ENCODE measurements at regions not wholly inside any gene's neighbourhood (a gene's known extent, or its start where the extent isn't known, plus 50 kb on each side); places are given as distances from the start of the nearest gene placed in this dataset.
"Not testable (repeated sequence)": the region's sequence is repeated elsewhere in the genome, so short reads cannot be mapped to it uniquely, and the experiment has no call there.

- DNase-seq (ENCODE audit: low read depth in 2 of 2), result no peak
These were observed 89.5 kb downstream of the RFLNA start for GRCh38 chr12:124384299-124384894.

DNA sequence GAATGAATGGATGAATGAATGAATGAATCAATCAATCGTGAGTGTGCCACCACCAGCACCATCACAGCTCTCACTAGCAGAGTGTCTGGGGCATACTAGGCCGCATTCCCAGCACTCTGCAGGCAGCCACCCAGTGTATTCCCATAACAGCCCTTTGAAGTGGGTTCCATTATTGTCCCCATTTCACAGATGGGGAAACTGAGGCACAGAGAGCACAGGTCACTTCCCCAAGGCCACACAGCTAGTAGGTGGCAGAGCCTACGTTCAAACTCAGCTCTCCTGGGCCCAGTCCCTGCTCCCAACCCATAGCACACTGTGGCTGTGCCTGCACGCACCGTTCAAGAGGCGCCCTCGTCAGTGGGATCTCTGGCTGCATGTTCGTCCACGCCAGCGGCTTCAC, 88.1 kb downstream of the RFLNA start:
- no peak for DNase-seq (ENCODE audit: low read depth in 2 of 2)

DNA sequence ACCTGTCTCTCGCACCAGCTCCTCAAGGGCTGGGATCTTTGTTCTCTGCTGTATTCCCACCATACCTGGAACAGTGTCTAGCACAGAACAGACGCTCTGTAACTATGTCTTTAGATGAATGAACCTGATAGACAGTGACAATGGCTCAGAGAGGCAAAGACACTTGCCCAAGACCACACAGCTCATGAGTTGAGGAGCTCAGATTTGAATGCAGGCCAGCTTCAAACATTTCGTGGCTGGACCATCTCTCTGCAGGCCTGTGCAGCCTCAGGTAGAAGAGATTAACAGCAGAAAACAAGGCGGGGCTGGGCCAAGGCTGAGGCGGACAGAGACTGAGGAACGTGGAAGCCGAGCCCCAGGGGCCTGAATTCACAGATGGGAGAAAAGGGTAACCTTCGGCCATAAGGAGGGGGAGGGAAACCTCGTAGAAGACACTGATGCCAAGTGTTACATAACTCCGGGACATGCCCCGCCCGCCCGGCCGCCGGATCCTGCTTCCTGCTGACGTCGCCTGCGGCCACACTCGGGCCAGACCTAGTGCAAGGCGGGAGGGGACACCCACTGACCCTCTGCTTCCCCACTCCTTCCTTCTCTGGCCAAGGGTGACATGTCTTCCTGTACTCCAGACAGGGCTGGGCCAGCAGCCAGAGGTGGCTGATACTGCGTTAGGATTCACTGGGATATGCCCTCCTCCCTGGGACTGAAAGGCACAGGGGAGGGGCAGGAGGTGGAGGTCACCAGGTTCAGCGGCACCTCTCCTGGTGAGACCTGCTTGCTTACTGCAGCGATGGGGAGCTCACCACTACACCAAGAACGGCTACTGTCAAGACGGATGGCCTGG, 86.8 kb downstream of the RFLNA start:
- no peak for DNase-seq (ENCODE audit: low read depth in 2 of 2)

- no peak for DNase-seq (ENCODE audit: low read depth in 2 of 2)
These were observed 86.0 kb downstream of the RFLNA start for GRCh38 chr12:124380796-124381455.

DNA sequence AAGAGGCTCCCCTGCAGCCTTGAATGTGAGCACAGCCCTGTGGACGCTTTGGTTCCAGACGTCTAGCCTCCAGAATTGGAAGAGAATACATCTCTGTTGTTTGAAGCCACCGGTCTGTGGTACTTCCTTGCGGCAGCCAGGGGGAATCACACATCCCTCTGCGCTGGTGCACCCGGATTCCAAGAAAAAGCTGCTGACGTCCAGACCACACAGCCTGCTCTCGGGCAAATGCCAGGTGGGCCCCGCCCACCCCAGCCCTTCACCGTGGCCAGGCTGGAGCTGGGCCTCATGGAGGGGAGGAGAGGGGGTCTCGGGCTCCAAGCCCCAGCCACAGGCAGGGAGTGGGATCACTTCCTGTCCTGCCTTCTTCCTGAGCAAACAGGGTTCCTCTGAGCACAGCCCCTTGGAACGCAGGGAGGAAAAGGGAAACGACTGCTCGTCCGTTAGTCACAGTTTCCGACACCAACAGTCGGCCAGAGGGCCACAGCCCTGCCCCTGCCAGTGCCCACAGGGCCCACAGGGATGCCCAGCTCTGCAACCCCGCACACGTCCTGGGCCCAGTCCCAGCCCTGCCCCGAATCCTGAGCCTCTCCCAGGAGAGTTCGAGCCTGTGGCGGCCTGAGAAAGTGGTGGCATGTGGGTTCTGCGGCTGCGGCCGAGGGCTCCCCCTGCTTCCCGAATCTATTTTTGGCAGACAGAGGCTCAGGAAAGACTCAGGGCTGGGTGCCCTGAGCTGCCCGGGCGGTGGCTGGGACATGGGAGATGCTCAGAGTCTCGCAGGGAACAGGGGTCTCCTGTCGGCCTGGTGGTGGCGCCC, 85.3 kb downstream of the RFLNA start:
- no peak for DNase-seq (ENCODE audit: low read depth in 2 of 2)

GRCh38 chr12:124379379-124379937, 84.6 kb downstream of the RFLNA start:
- no peak for DNase-seq (ENCODE audit: low read depth in 2 of 2)

DNA sequence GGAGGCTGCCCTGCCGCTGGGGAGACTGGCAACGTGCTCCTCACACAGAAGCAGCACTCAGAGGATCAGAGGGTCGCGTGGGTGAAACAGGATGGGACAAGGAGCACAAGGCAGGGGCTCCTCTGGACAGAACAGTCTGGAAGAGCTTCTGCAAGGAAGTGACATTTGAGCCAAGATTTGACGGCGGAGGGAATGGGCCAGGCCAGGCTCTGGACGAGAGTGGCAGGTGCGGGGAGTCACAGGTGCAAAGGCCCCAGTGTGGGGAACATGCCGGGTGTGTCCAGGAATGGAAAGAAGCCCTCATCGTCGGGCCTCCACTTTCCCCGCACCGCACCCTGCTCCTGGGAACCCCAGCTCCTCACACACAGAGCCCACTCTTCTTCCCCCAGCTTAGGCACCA, 84.0 kb downstream of the RFLNA start:
- no peak for DNase-seq (ENCODE audit: low read depth in 2 of 2)

DNA sequence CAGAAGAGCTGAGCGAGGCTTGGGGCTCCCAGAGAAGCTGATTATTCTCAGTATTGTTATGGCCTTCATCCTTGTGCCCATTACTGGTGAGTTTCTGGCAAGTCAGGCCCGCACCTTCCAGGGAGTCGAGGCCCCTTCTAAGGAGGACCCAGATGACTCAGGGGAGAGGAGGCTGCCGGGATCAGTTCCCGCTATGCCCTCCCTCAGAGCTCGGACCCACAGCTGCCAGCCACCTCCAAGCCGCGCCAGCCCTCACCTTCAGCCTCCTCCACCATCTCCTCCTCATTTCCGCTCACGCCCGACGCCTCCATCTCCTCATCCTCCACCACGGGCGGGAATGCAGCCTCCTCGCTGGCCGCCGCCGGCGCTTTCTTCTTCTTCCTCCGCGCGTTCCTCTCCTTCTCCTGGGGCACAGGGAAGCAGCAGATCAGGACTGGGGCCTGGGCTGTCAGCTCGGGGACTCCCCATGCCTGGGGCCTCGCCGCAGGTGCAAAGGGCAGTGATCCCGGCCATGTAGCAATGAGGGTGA, 83.2 kb downstream of the RFLNA start:
- no peak for DNase-seq (ENCODE audit: low read depth in 2 of 2)

- no peak for DNase-seq (ENCODE audit: low read depth in 2 of 2)
These were observed 81.5 kb downstream of the RFLNA start for GRCh38 chr12:124376435-124376834.

DNA sequence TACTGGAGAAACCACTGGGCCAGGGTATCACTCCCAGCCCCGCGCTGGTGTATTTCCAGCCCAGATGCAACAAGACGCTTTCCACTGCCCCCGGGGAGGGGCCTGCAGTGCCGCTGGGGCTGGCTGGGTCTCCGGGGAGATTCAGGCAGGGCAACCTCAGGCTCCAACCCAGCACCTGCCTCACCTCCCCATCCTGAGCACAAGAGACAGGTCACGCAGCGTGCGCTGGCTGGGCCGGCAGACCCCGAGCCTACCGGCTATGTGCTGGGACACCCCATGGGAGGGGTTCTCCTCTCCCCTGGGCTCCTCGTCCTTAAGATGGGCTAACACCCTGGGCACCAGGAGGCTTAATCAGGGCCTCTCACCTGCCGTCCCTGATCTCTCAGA, 80.9 kb downstream of the RFLNA start:
- DNase-seq (ENCODE audit: low read depth in 2 of 2), result no peak

DNA sequence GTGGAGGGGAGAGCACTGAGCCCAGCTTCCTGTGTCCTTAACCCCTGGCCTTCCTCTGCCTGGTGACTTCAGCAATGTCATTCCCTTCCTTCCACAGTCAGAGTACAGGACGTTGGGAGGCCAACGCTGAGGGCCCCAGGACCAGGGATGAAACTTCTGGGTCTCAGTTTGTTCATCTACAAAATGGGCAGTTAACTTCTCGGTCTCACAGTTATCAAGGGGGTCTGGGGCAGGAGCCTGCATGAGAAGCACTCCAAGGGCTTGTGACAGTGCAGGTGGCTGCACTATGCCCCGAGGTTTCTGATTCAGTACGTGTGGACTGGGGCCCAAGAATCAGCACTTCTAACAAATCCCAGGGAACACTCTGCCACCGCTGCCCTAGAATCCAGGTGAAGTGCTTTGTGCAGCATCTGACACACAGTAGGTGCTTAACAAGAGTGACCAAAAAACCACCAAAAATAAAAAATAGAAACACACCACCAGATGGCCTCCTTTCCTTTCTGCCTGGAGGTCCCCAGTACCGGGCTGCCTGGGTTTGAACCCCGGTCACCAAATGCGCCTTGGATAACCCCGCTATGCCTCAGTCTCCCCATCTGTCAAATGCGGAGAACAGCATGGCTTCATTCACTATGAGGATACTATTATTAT, 80.4 kb downstream of the RFLNA start:
- DNase-seq (ENCODE audit: low read depth in 2 of 2), result no peak

DNA sequence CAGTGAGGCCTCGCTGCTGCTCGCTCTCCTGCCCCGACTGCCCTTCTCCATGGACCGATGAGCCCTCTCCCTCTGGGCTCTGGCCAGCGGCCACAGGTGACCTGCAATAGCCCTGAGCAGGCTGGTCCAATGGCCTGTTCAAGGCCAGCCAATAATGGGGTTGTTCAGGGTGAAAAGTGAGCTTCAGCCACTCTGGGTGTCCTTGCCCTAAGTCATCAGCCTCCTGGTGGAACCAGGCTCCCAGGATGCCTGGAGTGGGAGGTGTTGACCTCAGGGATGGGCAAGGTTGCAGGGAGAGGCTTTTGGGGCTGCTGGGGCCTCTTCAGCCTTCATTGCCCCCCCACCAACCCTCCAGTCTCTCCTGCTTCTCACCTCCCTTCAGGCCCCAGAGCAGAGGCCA, 79.7 kb downstream of the RFLNA start:
- no peak for DNase-seq (ENCODE audit: low read depth in 2 of 2)

DNA sequence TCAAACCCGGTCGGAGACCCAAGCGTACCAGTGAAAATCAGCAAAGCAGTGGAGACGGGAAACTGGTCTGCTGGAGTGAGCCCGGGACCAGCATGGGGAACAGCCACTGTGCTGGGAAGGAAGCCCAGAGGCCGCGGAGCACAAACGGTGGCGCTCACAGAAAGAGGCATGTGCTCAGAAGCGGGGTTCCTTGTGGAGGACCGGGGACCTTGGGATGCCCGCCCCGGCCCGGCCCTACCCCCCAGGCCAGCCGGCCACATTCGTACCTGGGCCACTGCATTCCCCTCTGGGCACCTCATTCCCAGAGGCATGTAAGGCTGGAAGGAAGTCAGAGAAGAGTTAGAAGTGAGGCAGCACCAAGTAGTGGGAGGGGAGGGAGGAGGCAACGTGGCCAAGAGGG, 79.3 kb downstream of the RFLNA start:
- no peak for DNase-seq (ENCODE audit: low read depth in 2 of 2)

DNA sequence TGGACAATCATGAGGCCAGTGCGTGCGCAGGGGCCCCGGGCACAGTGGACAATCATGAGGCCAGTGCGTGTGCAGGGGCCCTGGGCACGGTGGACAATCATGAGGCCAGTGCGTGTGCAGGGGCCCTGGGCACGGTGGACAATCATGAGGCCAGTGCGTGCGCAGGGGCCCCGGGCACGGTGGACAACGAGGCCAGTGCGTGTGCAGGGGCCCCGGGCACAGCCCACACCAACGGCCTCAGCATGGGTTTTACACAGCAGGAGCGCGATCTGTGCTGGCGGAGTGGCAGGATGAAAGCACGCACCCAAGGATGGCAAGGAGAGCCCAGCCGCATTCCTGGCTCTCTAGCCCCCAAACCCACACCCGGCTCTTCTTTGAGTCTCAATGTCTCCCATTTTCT, 78.8 kb downstream of the RFLNA start:
- DNase-seq (ENCODE audit: low read depth in 2 of 2), result not testable (repeated sequence)

GRCh38 chr12:124372831-124373230, 77.9 kb downstream of the RFLNA start:
- no peak for DNase-seq (ENCODE audit: low read depth in 2 of 2)

DNA sequence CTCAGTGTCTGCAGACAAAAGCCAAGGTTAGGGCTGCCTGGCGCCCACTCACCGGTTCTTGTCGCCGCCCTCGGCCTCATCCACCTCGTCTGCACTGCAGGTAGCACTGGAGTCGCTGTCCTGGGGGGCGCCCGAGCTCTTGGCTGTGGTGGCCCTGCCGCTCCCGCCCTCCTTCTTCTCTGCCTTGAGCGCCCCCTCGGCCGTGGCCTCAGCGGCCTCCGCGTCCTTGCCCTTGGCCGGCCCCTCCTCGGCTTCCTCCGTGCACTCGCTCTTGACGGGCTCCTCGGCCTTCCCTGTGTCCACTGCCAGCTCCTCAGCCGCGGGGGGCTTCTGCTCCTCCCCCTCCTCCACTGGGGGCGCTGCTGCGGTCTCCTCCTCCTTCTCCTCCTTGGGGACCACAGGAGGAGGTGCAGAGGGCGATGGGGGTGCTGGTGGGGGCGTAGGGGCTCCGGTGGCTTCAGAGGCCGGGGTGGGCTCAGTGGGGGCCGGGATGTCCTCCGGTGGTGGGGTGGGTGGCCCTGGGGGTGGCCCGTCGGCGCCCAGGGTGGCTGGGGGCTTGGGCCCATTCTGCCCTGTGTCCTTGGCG, 77.2 kb downstream of the RFLNA start:
- no peak for DNase-seq (ENCODE audit: low read depth in 2 of 2)

DNA sequence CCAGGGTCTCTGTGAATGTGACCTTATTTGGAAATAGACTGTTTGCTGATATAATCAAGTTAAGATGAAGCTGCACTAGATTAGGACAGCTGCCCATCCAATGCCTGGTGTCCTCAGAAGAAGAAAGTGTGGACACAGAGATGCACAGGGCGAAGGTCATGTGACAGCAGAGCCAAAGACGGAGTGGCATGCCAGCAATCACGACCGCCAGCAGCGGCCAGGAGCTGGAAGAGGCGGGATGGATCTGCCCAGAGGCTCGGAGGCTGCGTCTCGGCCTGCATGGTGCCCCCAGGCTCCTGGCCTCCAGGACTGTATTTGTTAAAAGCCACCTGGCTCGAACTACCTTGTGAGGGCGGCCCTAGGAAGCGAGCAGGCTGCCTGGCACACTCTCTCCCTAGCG, 76.5 kb downstream of the RFLNA start:
- DNase-seq (ENCODE audit: low read depth in 2 of 2), result no peak

DNA sequence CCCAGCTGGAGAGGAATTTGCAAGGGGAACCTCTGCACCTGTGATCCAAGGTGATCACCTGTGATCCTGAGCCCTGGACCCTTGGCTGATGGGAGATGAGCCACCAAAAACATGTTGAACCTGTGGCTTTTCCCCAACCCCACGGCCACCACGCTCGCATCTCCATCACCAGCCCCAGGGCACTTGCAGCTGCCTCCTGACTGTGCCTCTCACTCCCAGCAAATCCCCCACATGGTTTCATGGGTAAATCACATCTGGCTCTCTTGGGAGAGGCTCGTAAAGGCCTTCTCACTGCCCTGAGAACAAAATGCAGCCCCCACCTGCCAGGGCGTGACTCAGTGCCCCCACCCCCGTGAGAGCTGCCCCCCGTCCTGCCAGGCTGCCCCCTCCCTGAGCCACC, 76.0 kb downstream of the RFLNA start:
- no peak for DNase-seq (ENCODE audit: low read depth in 2 of 2)

- DNase-seq (ENCODE audit: low read depth in 2 of 2), result no peak
These were observed 75.5 kb downstream of the RFLNA start for GRCh38 chr12:124370384-124370783.

GRCh38 chr12:124369827-124370378, 75.0 kb downstream of the RFLNA start:
- no peak for DNase-seq (ENCODE audit: low read depth in 2 of 2)
